Body of pancreas (tissue), 4 donors: ENCODE measurements at regions not wholly inside any gene's neighbourhood (a gene's known extent, or its start where the extent isn't known, plus 50 kb on each side); places are given as distances from the start of the nearest gene placed in this dataset.

Experiments used
- POLR2A ChIP-seq, 3 donors: fragments of 450-650 bp; IDR thresholded peaks; one replicate each; pipeline ENCODE4 v1.6.1; 2016; ENCODE audit warnings: antibody characterized with exemption in 3 of 3, mild to moderate bottlenecking in 2 of 3
- TF ChIP-seq, protein P1 (sequence below), 7 experiments: fragments of 450-650 bp in 4 of 7; fragments of 200-600 bp in 3 of 7; sonication (generic) in 3 of 7; IDR thresholded peaks; one replicate each; pipeline ENCODE4 v1.5.1; 2016 to 2019; ENCODE audit warnings: antibody characterized with exemption in 7 of 7

DNA sequence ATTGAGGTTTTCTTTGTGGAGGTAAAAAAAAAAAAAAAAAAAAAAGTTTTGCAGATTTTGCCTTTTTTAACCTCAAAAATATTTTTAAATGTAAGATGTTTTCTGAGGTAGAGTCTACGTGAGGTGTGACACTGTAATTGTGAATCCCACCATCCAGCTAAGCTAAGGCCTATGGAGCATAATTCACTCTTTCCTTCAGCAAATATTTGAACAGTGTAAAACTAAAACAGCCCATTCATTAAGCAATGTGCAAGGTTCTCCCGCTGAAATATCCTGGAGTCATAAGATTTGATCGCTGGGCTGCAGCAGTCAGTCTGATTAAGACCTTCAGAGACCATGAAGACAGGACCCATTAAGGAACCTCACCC, 105.1 kb downstream of the HNRNPLL start:
- no peak for TF ChIP-seq POLR2A (IDR thresholded peaks at IDR 0.05)
- TF ChIP-seq, protein P1, sequence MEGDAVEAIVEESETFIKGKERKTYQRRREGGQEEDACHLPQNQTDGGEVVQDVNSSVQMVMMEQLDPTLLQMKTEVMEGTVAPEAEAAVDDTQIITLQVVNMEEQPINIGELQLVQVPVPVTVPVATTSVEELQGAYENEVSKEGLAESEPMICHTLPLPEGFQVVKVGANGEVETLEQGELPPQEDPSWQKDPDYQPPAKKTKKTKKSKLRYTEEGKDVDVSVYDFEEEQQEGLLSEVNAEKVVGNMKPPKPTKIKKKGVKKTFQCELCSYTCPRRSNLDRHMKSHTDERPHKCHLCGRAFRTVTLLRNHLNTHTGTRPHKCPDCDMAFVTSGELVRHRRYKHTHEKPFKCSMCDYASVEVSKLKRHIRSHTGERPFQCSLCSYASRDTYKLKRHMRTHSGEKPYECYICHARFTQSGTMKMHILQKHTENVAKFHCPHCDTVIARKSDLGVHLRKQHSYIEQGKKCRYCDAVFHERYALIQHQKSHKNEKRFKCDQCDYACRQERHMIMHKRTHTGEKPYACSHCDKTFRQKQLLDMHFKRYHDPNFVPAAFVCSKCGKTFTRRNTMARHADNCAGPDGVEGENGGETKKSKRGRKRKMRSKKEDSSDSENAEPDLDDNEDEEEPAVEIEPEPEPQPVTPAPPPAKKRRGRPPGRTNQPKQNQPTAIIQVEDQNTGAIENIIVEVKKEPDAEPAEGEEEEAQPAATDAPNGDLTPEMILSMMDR (IDR thresholded peaks at IDR 0.05) = no peak
